ENCODE measurements at regions not wholly inside any gene's neighbourhood (a gene's known extent, or its start where the extent isn't known, plus 50 kb on each side); places are given as distances from the start of the nearest gene placed in this dataset.

GRCh38 chr11:90766121-90766520, 543.3 kb upstream of the CHORDC1 start:
- intact Hi-C loops (cut with micrococcal nuclease; ENCODE audit: unreplicated experiment), result loop anchor here (10.0 kb wide), 1 partner anchor 259 kb away; no protein-coding TSS in a partner anchor
- no peak overlapping the region for H3K4me3 ChIP-seq (ENCODE audit: low read depth, low read length)
- BruUV-seq (replicated peaks), result no TSS peak

GRCh38 chr11:90764691-90765090, 541.8 kb upstream of the CHORDC1 start:
- no peak overlapping the region for H3K27ac Mint-ChIP-seq (ENCODE audit: unreplicated experiment)
- no peak for DNase-seq
- H3K36me3 Mint-ChIP-seq (ENCODE audit: insufficient read depth, unreplicated experiment), result no peaks in the 10 kb centered on the region
- no peaks in the 10 kb centered on the region for H3K4me1 ChIP-seq
- no peaks in the 10 kb centered on the region for H3K36me3 ChIP-seq (ENCODE audit: control insufficient read depth, insufficient read depth, low read length)
- H3K27me3 ChIP-seq (replicated peaks; ENCODE audit: control insufficient read depth, insufficient read depth, low read length), result no peaks in the 10 kb centered on the region
- intact Hi-C loops (cut with micrococcal nuclease; ENCODE audit: unreplicated experiment), result loop anchor here (10.0 kb wide), 1 partner anchor 260 kb away; no protein-coding TSS in a partner anchor
- ChIA-PET CTCF (no interaction called here), POLR2A (no interaction called here)
- H3K9me3 Mint-ChIP-seq (ENCODE audit: unreplicated experiment), result no peaks in the 10 kb centered on the region
- peaks cover 3% of the 10 kb centered on the region for H3K27me3 Mint-ChIP-seq (ENCODE audit: insufficient read depth, unreplicated experiment)
- no TSS peak for BruUV-seq (replicated peaks)
- no peaks in the 10 kb centered on the region for H3K4me1 Mint-ChIP-seq (ENCODE audit: low read depth, unreplicated experiment)
- no peaks in the 10 kb centered on the region for H3K9me3 ChIP-seq
- no peak overlapping the region for H3K4me3 ChIP-seq (ENCODE audit: low read depth, low read length)
- H3K4me3 Mint-ChIP-seq (ENCODE audit: unreplicated experiment), result no peak overlapping the region
- no peak for TF ChIP-seq CTCF (IDR thresholded peaks at IDR 0.05; ENCODE audit: insufficient read depth in 1 of 2, low read depth in 1 of 2, low read length in 1 of 2, severe bottlenecking in 1 of 2, unreplicated experiment in 1 of 2)

More at GRCh38 chr11:90766121-90766520, 543.3 kb upstream of the CHORDC1 start:
- H3K27me3 Mint-ChIP-seq (ENCODE audit: insufficient read depth, unreplicated experiment), result peaks cover 3% of the 10 kb centered on the region
- H3K9me3 Mint-ChIP-seq (ENCODE audit: unreplicated experiment), result no peaks in the 10 kb centered on the region
- H3K4me1 ChIP-seq, result no peaks in the 10 kb centered on the region
- no peak for DNase-seq
- no peak overlapping the region for H3K27ac Mint-ChIP-seq (ENCODE audit: unreplicated experiment)
- H3K9me3 ChIP-seq, result no peaks in the 10 kb centered on the region
- H3K36me3 Mint-ChIP-seq (ENCODE audit: insufficient read depth, unreplicated experiment), result no peaks in the 10 kb centered on the region
- H3K36me3 ChIP-seq (ENCODE audit: control insufficient read depth, insufficient read depth, low read length), result no peaks in the 10 kb centered on the region
- no peaks in the 10 kb centered on the region for H3K27me3 ChIP-seq (replicated peaks; ENCODE audit: control insufficient read depth, insufficient read depth, low read length)
- H3K4me3 Mint-ChIP-seq (ENCODE audit: unreplicated experiment), result no peak overlapping the region
- POLR2A ChIA-PET, result no interaction called here
- no peaks in the 10 kb centered on the region for H3K4me1 Mint-ChIP-seq (ENCODE audit: low read depth, unreplicated experiment)
- CTCF ChIA-PET, result no interaction called here
- TF ChIP-seq CTCF (IDR thresholded peaks at IDR 0.05; ENCODE audit: insufficient read depth in 1 of 2, low read depth in 1 of 2, low read length in 1 of 2, severe bottlenecking in 1 of 2, unreplicated experiment in 1 of 2), result no peak

GRCh38 chr11:90757849-90758494, 535.1 kb upstream of the CHORDC1 start:
- H3K36me3 ChIP-seq (ENCODE audit: control insufficient read depth, insufficient read depth, low read length), result no peaks in the 10 kb centered on the region
- H3K27me3 ChIP-seq (replicated peaks; ENCODE audit: control insufficient read depth, insufficient read depth, low read length), result no peaks in the 10 kb centered on the region
- Mint-ChIP-seq H3K4me1 (ENCODE audit: low read depth, unreplicated experiment) (no peaks in the 10 kb centered on the region), H3K9me3 (ENCODE audit: unreplicated experiment) (no peaks in the 10 kb centered on the region), H3K27me3 (ENCODE audit: insufficient read depth, unreplicated experiment) (no peaks in the 10 kb centered on the region), H3K27ac (ENCODE audit: unreplicated experiment) (no peak overlapping the region), H3K4me3 (ENCODE audit: unreplicated experiment) (no peak overlapping the region), H3K36me3 (ENCODE audit: insufficient read depth, unreplicated experiment) (no peaks in the 10 kb centered on the region)
- H3K4me1 ChIP-seq, result no peaks in the 10 kb centered on the region
- TF ChIP-seq CTCF (IDR thresholded peaks at IDR 0.05; ENCODE audit: insufficient read depth in 1 of 2, low read depth in 1 of 2, low read length in 1 of 2, severe bottlenecking in 1 of 2, unreplicated experiment in 1 of 2), result no peak
- H3K4me3 ChIP-seq (ENCODE audit: low read depth, low read length), result no peak overlapping the region
- no peak for DNase-seq
- no peaks in the 10 kb centered on the region for H3K9me3 ChIP-seq
- ChIA-PET POLR2A (no interaction called here), CTCF (no interaction called here)
- intact Hi-C loops (cut with micrococcal nuclease; ENCODE audit: unreplicated experiment), result no loop called here
- no TSS peak for BruUV-seq (replicated peaks)

Data from Caco-2 (cell line).